ENCODE measurements at regions not wholly inside any gene's neighbourhood (a gene's known extent, or its start where the extent isn't known, plus 50 kb on each side); places are given as distances from the start of the nearest gene placed in this dataset.

GRCh38 chr14:85459361-85460000 is 70.5 kb upstream of the FLRT2 start:
- Histone ChIP-seq H3K27me3 (ENCODE audit: control insufficient read depth, insufficient read depth, low read length) (no peaks in the 10 kb centered on the region), H3K4me3 (ENCODE audit: low read depth in 2 of 2, low read length in 2 of 2) (no peak overlapping the region), H3K9me3 (ENCODE audit: control insufficient read depth, insufficient read depth, low read depth, low read length) (no peaks in the 10 kb centered on the region), H3K4me1 (ENCODE audit: control insufficient read depth, insufficient read depth, low read length) (no peaks in the 10 kb centered on the region), H3K27ac (ENCODE audit: low read length) (no peak overlapping the region), H3K36me3 (ENCODE audit: control insufficient read depth, insufficient read depth, low read length) (no peaks in the 10 kb centered on the region)
- intact Hi-C loops (cut with micrococcal nuclease; ENCODE audit: unreplicated experiment), result no loop called here
- POLR2A ChIA-PET, result no interaction called here
- BruUV-seq (replicated peaks), result no TSS peak
- CTCF ChIA-PET, result no interaction called here
- no peak for ATAC-seq
- no peak for TF ChIP-seq TCF7L2 (IDR thresholded peaks at IDR 0.05; ENCODE audit: low read depth, low read length)
- no peak for TF ChIP-seq SIN3A (IDR thresholded peaks at IDR 0.05; ENCODE audit: borderline replicate concordance, insufficient read depth, low read depth, low read length)
- no peak for TF ChIP-seq REST (IDR thresholded peaks at IDR 0.05; ENCODE audit: insufficient read depth in 1 of 2, low read depth in 2 of 2, low read length in 1 of 2)
- no peak for TF ChIP-seq CTCF (IDR thresholded peaks at IDR 0.05)
- TF ChIP-seq POLR2AphosphoS5 (IDR thresholded peaks at IDR 0.05; ENCODE audit: low read depth, low read length), result no peak
- in situ Hi-C loops (cut with HindIII; ENCODE audit: low pct_unique_long_range_greater_than_20kb, low sequenced_read_pairs), result no loop called here
- no peak for DNase-seq (ENCODE audit: low read depth, low spot score)

- TF ChIP-seq REST (IDR thresholded peaks at IDR 0.05; ENCODE audit: insufficient read depth in 1 of 2, low read depth in 2 of 2, low read length in 1 of 2) (no peak), SIN3A (IDR thresholded peaks at IDR 0.05; ENCODE audit: borderline replicate concordance, insufficient read depth, low read depth, low read length) (no peak), TCF7L2 (IDR thresholded peaks at IDR 0.05; ENCODE audit: low read depth, low read length) (no peak)
- intact Hi-C loops (cut with micrococcal nuclease; ENCODE audit: unreplicated experiment) (no loop called here), in situ Hi-C loops (cut with HindIII; ENCODE audit: low pct_unique_long_range_greater_than_20kb, low sequenced_read_pairs) (no loop called here)
- Histone ChIP-seq H3K27ac (ENCODE audit: low read length) (no peak overlapping the region), H3K27me3 (ENCODE audit: control insufficient read depth, insufficient read depth, low read length) (no peaks in the 10 kb centered on the region), H3K4me1 (ENCODE audit: control insufficient read depth, insufficient read depth, low read length) (no peaks in the 10 kb centered on the region), H3K9me3 (ENCODE audit: control insufficient read depth, insufficient read depth, low read depth, low read length) (no peaks in the 10 kb centered on the region), H3K4me3 (ENCODE audit: low read depth in 2 of 2, low read length in 2 of 2) (no peak overlapping the region), H3K36me3 (ENCODE audit: control insufficient read depth, insufficient read depth, low read length) (no peaks in the 10 kb centered on the region)
- no TSS peak for BruUV-seq (replicated peaks)
- ATAC-seq, result no peak
- ChIA-PET POLR2A (no interaction called here), CTCF (no interaction called here)
- DNase-seq (ENCODE audit: low read depth, low spot score), result no peak
Observed at GRCh38 chr14:85461432-85462133, 68.4 kb upstream of the FLRT2 start.
